ENCODE measurements at regions not wholly inside any gene's neighbourhood (a gene's known extent, or its start where the extent isn't known, plus 50 kb on each side); places are given as distances from the start of the nearest gene placed in this dataset.

- no peak for TF ChIP-seq EP300 (IDR thresholded peaks at IDR 0.05)
- no peak for TF ChIP-seq POLR2A (IDR thresholded peaks at IDR 0.05; ENCODE audit: low read length)
- no peak for TF ChIP-seq ZNF302 (CRISPR knock-in tag; IDR thresholded peaks at IDR 0.05)
- TF ChIP-seq CTCF (IDR thresholded peaks at IDR 0.05): no peak
- TF ChIP-seq CHD2 (IDR thresholded peaks at IDR 0.05; ENCODE audit: low read length, partially characterized antibody): no peak
- no peak for TF ChIP-seq CEBPB (IDR thresholded peaks at IDR 0.05)
- TF ChIP-seq MAX (IDR thresholded peaks at IDR 0.05): no peak
- TF ChIP-seq MAZ (IDR thresholded peaks at IDR 0.05; ENCODE audit: borderline replicate concordance, low read depth, low read length): no peak
- TF ChIP-seq HOXA7 (CRISPR knock-in tag; IDR thresholded peaks at IDR 0.05): no peak
- no peak for TF ChIP-seq USF2 (IDR thresholded peaks at IDR 0.05)
- TF ChIP-seq ELK1 (IDR thresholded peaks at IDR 0.05; ENCODE audit: low read depth, low read length): no peak
- no peak for TF ChIP-seq REST (IDR thresholded peaks at IDR 0.05)
- no peak for TF ChIP-seq PHF8 (IDR thresholded peaks at IDR 0.05; ENCODE audit: borderline replicate concordance, low read depth)
Observed at GRCh38 chr15:31458596-31459399, 132.2 kb downstream of the KLF13 start.

Measured in A549 (cell line).